ENCODE measurements at regions not wholly inside any gene's neighbourhood (a gene's known extent, or its start where the extent isn't known, plus 50 kb on each side); places are given as distances from the start of the nearest gene placed in this dataset.

- Histone ChIP-seq H3K27me3 (ENCODE audit: control insufficient read depth, insufficient read depth, low read length) (no peaks in the 10 kb centered on the region), H3K4me1 (ENCODE audit: control insufficient read depth, insufficient read depth, low read length) (peaks cover 18% of the 10 kb centered on the region), H3K9me3 (ENCODE audit: control insufficient read depth, low read length) (no peaks in the 10 kb centered on the region), H3K4me3 (ENCODE audit: low read length) (no peak overlapping the region), H3K9ac (ENCODE audit: low read length) (no peak overlapping the region), H3K36me3 (ENCODE audit: control insufficient read depth, insufficient read depth, low read length) (no peaks in the 10 kb centered on the region)
Measured at GRCh38 chr15:31442699-31443111, 116.1 kb downstream of the KLF13 start.

GRCh38 chr15:31444844-31445243, 118.2 kb downstream of the KLF13 start:
- no peaks in the 10 kb centered on the region for H3K36me3 ChIP-seq (ENCODE audit: control insufficient read depth, insufficient read depth, low read length)
- H3K9me3 ChIP-seq (ENCODE audit: control insufficient read depth, low read length): no peaks in the 10 kb centered on the region
- H3K27me3 ChIP-seq (ENCODE audit: control insufficient read depth, insufficient read depth, low read length): no peaks in the 10 kb centered on the region
- H3K4me1 ChIP-seq (ENCODE audit: control insufficient read depth, insufficient read depth, low read length): peaks cover 18% of the 10 kb centered on the region
- no peak overlapping the region for H3K9ac ChIP-seq (ENCODE audit: low read length)
- H3K4me3 ChIP-seq (ENCODE audit: low read length): no peak overlapping the region

GRCh38 chr15:31446546-31446945, 119.9 kb downstream of the KLF13 start:
- no peaks in the 10 kb centered on the region for H3K27me3 ChIP-seq (ENCODE audit: control insufficient read depth, insufficient read depth, low read length)

GRCh38 chr15:31447931-31448634, 121.4 kb downstream of the KLF13 start:
- no peak overlapping the region for H3K4me3 ChIP-seq (ENCODE audit: low read length)
- no peaks in the 10 kb centered on the region for H3K9me3 ChIP-seq (ENCODE audit: control insufficient read depth, low read length)
- no peaks in the 10 kb centered on the region for H3K27me3 ChIP-seq (ENCODE audit: control insufficient read depth, insufficient read depth, low read length)
- no peak overlapping the region for H3K9ac ChIP-seq (ENCODE audit: low read length)
- no peaks in the 10 kb centered on the region for H3K36me3 ChIP-seq (ENCODE audit: control insufficient read depth, insufficient read depth, low read length)
- peaks cover 4% of the 10 kb centered on the region for H3K4me1 ChIP-seq (ENCODE audit: control insufficient read depth, insufficient read depth, low read length)

More at GRCh38 chr15:31446546-31446945, 119.9 kb downstream of the KLF13 start:
- peaks cover 11% of the 10 kb centered on the region for H3K4me1 ChIP-seq (ENCODE audit: control insufficient read depth, insufficient read depth, low read length)
- no peak overlapping the region for H3K9ac ChIP-seq (ENCODE audit: low read length)
- no peak overlapping the region for H3K4me3 ChIP-seq (ENCODE audit: low read length)
- no peaks in the 10 kb centered on the region for H3K36me3 ChIP-seq (ENCODE audit: control insufficient read depth, insufficient read depth, low read length)
- no peaks in the 10 kb centered on the region for H3K9me3 ChIP-seq (ENCODE audit: control insufficient read depth, low read length)

- Histone ChIP-seq H3K4me3 (ENCODE audit: low read length) (no peak overlapping the region), H3K4me1 (ENCODE audit: control insufficient read depth, insufficient read depth, low read length) (peaks cover 4% of the 10 kb centered on the region), H3K36me3 (ENCODE audit: control insufficient read depth, insufficient read depth, low read length) (no peaks in the 10 kb centered on the region), H3K9ac (ENCODE audit: low read length) (no peak overlapping the region), H3K27me3 (ENCODE audit: control insufficient read depth, insufficient read depth, low read length) (no peaks in the 10 kb centered on the region), H3K9me3 (ENCODE audit: control insufficient read depth, low read length) (no peaks in the 10 kb centered on the region)
Measured at GRCh38 chr15:31448635-31448979, 122.0 kb downstream of the KLF13 start.

- Histone ChIP-seq H3K9ac (ENCODE audit: low read length) (no peak overlapping the region), H3K36me3 (ENCODE audit: control insufficient read depth, insufficient read depth, low read length) (no peaks in the 10 kb centered on the region), H3K9me3 (ENCODE audit: control insufficient read depth, low read length) (no peaks in the 10 kb centered on the region), H3K4me1 (ENCODE audit: control insufficient read depth, insufficient read depth, low read length) (no peaks in the 10 kb centered on the region), H3K4me3 (ENCODE audit: low read length) (no peak overlapping the region), H3K27me3 (ENCODE audit: control insufficient read depth, insufficient read depth, low read length) (no peaks in the 10 kb centered on the region)
Measured at GRCh38 chr15:31452595-31453557, 126.2 kb downstream of the KLF13 start.

DNA sequence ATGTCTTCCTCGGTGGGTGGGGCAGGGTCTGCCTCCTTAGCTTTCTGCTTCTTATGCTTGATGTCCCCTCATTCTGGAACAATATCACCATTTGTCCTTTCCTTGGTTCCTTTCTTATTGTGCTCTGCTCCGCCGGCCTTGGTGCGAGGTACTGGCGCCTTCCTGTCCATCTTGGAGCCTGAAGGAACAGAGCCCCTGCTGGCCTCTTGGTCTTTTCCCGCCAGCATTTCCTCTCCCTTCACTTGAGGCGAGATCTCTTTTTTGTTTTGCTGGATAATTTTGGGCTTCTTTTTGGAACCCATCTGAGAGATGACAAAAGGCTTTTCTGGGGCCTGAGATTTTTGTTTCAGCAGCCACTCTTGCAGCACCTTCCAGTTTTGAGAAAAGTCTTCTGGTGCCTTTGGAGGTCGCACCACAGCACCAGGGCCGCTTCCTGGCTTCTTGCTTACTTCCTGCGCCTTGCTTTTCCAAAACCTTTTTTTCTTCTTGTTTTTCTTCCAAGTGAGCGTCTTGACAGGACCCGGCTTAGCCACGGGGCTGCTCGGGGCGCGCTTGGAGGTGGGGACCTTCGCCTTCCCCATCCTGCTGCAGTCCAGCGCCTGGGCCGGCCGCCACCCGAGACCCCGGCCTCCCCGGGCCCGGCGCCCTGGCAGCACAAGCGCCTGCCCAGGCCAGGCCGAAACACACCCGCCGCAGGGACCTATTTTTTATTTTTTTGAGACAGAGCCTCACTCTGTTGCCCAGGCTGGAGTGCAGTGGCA, 127.1 kb downstream of the KLF13 start:
- Histone ChIP-seq H3K36me3 (ENCODE audit: control insufficient read depth, insufficient read depth, low read length) (no peaks in the 10 kb centered on the region), H3K9ac (ENCODE audit: low read length) (no peak overlapping the region), H3K4me3 (ENCODE audit: low read length) (no peak overlapping the region), H3K4me1 (ENCODE audit: control insufficient read depth, insufficient read depth, low read length) (no peaks in the 10 kb centered on the region), H3K27me3 (ENCODE audit: control insufficient read depth, insufficient read depth, low read length) (no peaks in the 10 kb centered on the region), H3K9me3 (ENCODE audit: control insufficient read depth, low read length) (no peaks in the 10 kb centered on the region)

DNA sequence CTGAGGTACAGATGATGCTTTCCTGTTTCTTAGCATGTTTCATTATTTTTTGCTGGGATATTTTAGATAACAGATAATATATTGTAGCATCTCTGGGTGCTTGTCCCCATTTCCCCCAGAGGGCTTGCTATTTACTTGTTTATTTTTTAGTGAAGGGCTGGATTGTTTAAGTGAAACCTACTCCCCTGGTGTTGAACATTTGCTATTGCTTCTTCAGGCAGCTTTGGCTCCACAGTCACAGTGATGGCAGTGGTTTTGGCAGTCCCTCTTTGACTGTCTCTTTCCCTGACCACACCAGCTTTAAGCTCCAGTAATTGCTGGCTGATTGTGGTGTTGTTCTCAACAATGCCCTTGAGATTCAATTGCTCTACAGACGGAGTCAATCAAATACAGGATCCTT, 128.9 kb downstream of the KLF13 start:
- Histone ChIP-seq H3K9ac (ENCODE audit: low read length) (no peak overlapping the region), H3K4me3 (ENCODE audit: low read length) (no peak overlapping the region), H3K4me1 (ENCODE audit: control insufficient read depth, insufficient read depth, low read length) (no peaks in the 10 kb centered on the region), H3K36me3 (ENCODE audit: control insufficient read depth, insufficient read depth, low read length) (no peaks in the 10 kb centered on the region), H3K27me3 (ENCODE audit: control insufficient read depth, insufficient read depth, low read length) (no peaks in the 10 kb centered on the region), H3K9me3 (ENCODE audit: control insufficient read depth, low read length) (no peaks in the 10 kb centered on the region)

DNA sequence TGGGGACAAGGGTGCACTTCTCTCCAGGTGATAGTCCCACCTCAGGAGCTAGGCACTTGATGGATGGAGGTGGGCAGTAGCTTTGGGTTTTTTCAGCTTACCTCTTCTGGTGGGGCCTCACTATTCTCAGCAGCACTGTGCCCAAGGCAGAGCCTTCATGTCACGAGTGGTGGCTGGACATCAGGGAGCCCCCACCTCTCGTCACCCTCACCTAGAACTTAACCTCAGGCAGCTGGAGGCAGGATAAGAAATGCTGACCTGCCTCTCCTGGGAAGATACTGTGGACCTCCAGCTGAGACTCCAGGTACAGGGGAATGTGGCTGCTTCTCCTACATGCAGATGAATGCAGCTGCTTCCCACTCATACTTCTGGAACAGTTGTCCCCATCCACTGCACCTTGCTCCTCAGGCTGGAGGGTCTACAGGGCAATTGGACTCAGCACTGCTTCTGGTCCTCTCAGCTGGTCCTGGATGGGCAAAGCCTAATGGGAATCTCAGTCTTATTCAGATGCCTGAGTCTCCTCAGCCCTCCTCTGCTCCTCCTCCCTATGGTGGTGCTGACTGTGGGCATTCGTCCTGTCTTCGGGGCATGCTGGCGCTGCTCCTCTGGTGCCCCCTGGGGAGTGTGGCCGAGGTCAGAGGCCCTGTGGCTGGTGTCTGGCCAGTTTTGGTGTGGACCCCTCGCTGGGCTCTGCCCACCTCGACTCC, 129.9 kb downstream of the KLF13 start:
- Histone ChIP-seq H3K27me3 (ENCODE audit: control insufficient read depth, insufficient read depth, low read length) (no peaks in the 10 kb centered on the region), H3K9me3 (ENCODE audit: control insufficient read depth, low read length) (no peaks in the 10 kb centered on the region), H3K9ac (ENCODE audit: low read length) (no peak overlapping the region), H3K4me1 (ENCODE audit: control insufficient read depth, insufficient read depth, low read length) (no peaks in the 10 kb centered on the region), H3K4me3 (ENCODE audit: low read length) (no peak overlapping the region), H3K36me3 (ENCODE audit: control insufficient read depth, insufficient read depth, low read length) (no peaks in the 10 kb centered on the region)

DNA sequence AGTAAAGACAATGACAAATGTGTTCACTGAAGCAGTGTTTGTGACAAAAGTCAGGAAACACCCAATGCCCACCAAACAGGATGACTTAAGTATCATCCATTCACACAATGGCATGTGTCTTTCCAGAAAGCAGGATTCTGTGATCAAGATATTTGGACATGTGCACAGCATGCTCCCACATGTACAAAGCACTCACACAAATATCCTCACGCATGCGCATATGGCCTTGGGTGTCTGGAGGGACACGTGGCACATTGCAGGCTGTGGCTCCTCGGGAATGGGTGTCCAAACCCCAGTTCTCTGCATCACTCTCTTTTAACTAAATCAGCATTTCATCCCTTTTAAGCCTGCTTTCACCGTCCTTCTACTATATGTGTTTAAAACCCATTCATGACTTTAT, 130.5 kb downstream of the KLF13 start:
- no peaks in the 10 kb centered on the region for H3K9me3 ChIP-seq (ENCODE audit: control insufficient read depth, low read length)
- no peaks in the 10 kb centered on the region for H3K36me3 ChIP-seq (ENCODE audit: control insufficient read depth, insufficient read depth, low read length)
- H3K4me1 ChIP-seq (ENCODE audit: control insufficient read depth, insufficient read depth, low read length): no peaks in the 10 kb centered on the region
- H3K9ac ChIP-seq (ENCODE audit: low read length): no peak overlapping the region
- no peak overlapping the region for H3K4me3 ChIP-seq (ENCODE audit: low read length)
- H3K27me3 ChIP-seq (ENCODE audit: control insufficient read depth, insufficient read depth, low read length): no peaks in the 10 kb centered on the region

GRCh38 chr15:31457631-31458526, 131.2 kb downstream of the KLF13 start:
- Histone ChIP-seq H3K4me1 (ENCODE audit: control insufficient read depth, insufficient read depth, low read length) (no peaks in the 10 kb centered on the region), H3K36me3 (ENCODE audit: control insufficient read depth, insufficient read depth, low read length) (no peaks in the 10 kb centered on the region), H3K4me3 (ENCODE audit: low read length) (no peak overlapping the region), H3K9ac (ENCODE audit: low read length) (no peak overlapping the region), H3K9me3 (ENCODE audit: control insufficient read depth, low read length) (no peaks in the 10 kb centered on the region), H3K27me3 (ENCODE audit: control insufficient read depth, insufficient read depth, low read length) (no peaks in the 10 kb centered on the region)

Data from mucosa of stomach (tissue), 1 donor.